OCI-LY3 (cell line): ENCODE measurements at regions not wholly inside any gene's neighbourhood (a gene's known extent, or its start where the extent isn't known, plus 50 kb on each side); places are given as distances from the start of the nearest gene placed in this dataset.

Experiments
- EZH2phosphoT487 ChIP-seq: fragments of 200-600 bp; shearing (Covaris generic); IDR thresholded peaks from 2 replicates; pipeline ENCODE4 v1.6.1; 2018; ENCODE audit warnings: antibody characterized with exemption, mixed run types, low read depth
- TF ChIP-seq, protein P1 (sequence below): fragments of 200-600, 300-600 bp; sonication (generic); IDR thresholded peaks from 2 replicates; pipeline ENCODE4 v1.5.1; 2014; ENCODE audit warnings: antibody characterized with exemption, low read length, low read depth

DNA sequence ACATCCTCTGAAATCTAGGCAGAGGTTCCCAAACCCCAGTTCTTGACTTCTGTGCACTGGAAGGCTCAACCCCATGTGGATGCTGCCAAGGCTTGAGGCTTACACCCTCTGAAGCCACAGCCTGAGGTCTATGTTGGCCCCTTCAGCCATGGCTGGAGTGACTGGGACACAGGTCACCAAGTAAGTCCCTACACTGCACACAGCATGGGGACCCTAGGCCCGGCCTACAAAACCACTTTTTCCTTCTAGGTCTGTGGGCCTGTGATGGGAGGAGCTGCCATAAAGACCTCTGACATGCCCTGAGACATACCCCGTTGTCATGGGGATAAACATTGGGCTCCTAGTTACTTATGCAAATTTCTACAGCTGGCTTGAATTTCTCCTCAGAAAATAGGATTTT, 418.8 kb upstream of the CCNH start:
- TF ChIP-seq, protein P1, sequence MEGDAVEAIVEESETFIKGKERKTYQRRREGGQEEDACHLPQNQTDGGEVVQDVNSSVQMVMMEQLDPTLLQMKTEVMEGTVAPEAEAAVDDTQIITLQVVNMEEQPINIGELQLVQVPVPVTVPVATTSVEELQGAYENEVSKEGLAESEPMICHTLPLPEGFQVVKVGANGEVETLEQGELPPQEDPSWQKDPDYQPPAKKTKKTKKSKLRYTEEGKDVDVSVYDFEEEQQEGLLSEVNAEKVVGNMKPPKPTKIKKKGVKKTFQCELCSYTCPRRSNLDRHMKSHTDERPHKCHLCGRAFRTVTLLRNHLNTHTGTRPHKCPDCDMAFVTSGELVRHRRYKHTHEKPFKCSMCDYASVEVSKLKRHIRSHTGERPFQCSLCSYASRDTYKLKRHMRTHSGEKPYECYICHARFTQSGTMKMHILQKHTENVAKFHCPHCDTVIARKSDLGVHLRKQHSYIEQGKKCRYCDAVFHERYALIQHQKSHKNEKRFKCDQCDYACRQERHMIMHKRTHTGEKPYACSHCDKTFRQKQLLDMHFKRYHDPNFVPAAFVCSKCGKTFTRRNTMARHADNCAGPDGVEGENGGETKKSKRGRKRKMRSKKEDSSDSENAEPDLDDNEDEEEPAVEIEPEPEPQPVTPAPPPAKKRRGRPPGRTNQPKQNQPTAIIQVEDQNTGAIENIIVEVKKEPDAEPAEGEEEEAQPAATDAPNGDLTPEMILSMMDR, result no peak
- TF ChIP-seq EZH2phosphoT487, result no peak
